COR-L47 (cell line): ENCODE measurements at regions not wholly inside any gene's neighbourhood (a gene's known extent, or its start where the extent isn't known, plus 50 kb on each side); places are given as distances from the start of the nearest gene placed in this dataset.

Experiments used
- DNase-seq: peaks from one replicate; lab custom pipeline; 2025; lab: John Stamatoyannopoulos, UW

DNA sequence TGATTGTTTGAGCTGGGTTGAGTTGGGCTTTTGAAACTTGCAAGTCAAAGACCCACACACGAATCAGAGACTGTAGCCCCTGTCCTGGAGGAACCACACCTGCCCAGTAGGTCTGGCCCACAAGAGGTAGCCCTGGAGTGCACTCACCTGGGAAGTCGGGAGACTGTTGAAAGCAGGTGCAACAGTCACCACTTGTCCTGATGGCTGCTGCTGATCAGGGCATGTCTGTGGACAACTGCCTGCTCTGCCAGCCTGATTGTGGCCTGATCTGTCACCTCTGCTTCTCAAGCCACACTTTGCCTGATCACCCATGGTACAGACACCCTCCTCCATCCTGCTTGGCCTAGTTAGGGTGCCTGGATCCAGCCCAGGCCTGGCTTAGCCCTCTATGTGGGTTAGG, 105.0 kb upstream of the HAAO start:
- DNase-seq: no peak

DNA sequence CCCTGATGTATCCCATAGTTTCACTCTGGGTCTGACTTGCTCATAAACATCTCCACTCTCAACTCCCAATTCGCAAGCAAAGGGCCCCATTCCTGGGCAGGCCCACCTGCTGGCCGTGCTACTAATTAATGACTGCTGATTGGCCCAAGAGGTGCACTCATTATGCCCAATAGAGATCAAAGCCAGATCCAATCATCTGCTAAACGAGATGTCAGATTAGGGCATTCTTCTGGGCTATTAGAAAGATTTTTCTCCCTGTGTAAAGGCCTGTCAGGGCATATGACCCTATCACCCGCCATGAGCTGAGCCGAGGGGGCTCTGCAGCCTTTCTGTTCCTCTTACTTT, 103.4 kb upstream of the HAAO start:
- no peak for DNase-seq

DNA sequence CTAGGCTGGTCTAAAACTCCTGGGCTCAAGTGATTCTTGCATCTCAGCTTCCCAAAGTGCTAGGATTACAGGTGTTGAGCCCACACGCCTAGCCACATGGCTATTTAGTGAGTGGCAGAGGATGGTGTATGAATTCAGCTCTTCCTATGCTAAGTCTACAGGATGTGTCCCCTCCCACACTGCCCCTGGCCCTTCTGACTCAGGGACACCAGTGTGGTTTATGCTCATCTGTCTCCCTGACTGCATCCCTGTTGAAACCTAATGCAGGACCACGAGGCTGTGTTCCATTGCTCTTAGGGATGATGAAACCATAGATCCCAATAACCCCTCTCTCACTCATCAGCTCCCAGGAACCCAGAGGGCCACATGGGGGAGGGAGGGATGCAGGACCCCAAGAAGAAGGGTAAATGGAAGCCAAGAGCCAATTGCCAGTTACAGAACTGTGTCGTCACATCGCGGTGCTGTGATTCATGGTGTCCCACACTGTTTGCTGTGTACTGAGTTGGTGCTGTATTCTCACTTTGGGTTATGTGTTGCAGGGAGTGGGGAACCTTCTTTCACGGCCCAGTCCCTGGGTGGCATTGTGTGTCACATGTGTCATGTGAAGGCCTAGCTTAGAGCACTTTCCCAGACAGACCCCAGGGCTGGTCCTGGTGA, 102.9 kb upstream of the HAAO start:
- no peak for DNase-seq

DNA sequence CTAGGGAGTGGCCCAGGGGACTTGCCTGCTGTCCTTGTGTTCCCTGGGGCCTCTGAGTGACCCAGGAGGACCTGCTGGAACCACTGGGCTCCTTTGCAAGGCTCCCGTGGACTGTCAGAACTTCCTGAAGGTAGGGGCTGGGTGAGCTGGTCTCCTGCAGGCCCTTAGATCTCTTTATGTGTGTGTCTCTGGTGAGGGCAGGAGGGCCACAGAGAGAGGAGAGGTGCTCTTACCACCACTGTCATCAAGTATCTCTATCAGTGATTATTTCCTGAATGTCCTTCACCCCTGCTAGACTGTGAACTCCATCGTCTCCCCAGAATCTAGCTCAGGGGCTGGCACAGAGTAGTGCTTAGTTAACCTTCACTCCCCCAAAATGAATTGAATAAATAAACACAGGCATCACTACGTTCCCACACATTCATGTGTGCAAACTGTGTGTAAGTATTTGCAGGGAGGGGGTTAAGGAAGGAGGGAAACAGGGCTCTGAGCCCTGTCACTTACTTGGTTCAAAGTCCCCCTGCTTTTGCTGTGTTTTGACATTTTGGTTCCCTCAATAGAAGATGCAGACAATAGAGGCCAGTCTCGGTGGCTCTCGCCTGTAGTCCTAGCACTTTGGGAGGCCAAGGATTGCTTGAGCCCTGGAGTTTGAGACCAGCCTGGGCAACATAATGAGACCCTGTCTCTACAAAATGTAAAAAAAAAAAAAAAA, 100.8 kb upstream of the HAAO start:
- DNase-seq: no peak

DNA sequence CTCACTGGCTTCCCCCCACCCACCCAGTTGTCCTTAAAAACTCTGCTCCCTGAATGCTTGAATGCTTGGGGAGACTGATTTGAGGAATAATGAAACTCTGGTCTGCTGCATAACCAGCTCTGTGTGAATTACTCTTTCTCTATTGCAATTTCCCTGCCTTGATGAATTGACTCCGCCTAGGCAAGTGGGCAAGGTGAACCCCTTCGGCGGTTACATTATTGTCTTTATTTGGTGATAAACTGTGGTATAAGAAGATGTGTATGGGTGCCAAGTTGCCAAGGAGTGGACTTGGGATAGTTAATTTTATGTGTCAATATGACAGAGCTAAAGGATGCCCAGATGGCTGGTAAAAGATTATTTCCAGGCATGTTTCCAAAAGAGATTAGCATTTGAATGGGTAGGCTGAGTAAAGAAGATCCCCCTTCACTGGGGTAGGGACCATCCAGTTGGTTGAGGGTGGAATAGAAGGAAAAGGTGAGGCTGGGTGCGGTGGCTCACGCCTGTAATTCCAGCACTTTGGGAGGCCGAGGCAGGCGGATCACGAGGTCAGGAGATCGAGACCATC, 98.5 kb upstream of the HAAO start:
- DNase-seq: peak; percentile 56

DNA sequence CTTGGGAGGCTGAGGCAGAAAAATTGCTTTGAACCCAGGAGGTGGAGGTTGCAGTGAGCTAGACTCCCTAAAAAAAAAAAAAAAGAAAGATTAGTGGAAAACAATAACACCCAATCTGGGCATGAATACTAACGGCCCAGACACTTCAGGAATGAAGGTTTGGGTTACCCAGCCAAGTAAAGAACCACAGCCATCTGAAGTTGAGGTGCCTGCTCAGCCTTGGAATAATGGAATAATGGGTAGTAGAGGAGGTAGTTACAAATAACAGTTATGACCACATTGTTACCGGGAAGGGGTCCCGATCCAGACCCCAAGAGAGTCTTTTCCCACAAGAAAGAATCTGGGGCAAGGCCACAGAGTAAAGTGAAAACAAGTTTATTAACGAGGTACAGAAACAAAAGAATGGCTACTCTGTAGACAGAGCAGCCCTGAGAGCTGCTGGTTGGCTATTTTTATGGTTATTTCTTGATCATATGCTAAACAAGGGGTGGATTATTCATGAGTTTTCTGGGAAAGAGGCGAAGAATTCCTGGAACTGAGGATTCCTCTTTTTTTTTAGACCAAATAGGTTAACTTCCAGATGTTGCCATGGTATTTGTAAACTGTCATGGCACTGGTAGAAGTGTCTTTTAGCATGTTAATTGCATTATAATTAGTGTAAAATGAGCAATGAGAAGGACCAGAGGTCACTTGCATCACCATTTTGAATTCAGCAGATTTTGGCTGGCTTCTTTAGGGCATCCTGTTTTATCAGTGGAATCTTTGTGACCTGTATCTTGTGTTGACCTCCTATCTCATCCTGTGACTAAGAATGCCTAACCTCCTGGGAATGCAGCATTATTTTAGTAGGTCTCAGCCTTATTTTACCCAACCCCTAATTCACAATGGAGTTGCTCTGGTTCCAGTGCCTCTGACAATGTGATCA, 96.2 kb upstream of the HAAO start:
- no peak for DNase-seq

DNA sequence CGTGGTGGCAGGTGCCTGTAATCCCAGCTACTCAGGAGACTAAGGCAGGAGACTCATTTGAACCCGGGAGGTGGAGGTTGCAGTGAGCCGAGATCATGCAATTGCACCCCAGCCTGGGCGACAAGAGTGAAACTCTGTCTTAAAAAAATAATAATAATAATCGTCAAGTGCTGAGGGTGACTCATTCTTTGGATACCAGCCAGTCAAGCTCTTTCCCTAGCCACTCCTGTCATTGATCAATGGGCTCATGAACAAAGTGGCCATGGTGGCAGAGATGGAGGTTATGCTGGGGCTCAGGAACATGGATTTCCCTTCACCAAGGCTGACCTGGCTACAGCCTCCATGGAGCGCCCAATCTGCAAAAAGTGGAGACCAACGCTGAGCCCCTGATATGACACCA, 94.5 kb upstream of the HAAO start:
- DNase-seq: no peak

DNA sequence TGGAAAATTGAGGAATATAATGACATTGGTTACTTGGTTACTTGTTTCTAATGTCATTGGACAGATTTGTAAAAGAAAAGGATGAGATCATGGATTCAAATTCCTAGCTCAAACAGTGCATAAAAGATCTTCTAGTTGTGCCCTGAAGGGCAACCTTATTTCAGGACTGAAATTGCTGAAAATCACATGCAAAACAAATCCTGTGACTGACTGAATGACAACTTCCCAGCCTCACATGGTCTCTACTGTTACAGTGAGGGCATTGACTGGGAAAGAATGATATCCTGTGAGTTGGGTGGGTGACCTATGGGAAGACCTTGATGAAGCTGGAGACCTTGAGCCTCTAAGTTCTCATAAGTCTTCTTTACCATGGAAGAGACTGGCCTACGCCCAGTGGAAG, 90.4 kb upstream of the HAAO start:
- DNase-seq: no peak

DNA sequence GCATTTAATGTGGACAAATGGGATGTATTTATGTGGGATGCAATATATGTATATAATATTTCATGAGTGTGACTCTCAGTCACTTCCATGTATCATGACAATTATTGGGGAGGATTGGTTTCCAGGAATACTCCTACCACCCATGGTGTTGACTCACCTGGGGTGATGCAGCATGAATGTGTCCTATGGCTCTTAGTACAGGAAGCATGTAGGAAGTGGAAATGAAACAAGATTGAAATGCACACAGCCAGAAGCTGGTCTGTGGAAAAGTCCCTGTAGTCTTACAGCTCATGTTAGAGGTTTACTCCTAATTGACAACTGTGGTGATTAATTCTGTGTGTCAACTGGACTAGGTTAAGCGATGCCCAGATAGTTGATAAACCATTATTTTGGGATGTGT, 89.3 kb upstream of the HAAO start:
- DNase-seq: no peak

DNA sequence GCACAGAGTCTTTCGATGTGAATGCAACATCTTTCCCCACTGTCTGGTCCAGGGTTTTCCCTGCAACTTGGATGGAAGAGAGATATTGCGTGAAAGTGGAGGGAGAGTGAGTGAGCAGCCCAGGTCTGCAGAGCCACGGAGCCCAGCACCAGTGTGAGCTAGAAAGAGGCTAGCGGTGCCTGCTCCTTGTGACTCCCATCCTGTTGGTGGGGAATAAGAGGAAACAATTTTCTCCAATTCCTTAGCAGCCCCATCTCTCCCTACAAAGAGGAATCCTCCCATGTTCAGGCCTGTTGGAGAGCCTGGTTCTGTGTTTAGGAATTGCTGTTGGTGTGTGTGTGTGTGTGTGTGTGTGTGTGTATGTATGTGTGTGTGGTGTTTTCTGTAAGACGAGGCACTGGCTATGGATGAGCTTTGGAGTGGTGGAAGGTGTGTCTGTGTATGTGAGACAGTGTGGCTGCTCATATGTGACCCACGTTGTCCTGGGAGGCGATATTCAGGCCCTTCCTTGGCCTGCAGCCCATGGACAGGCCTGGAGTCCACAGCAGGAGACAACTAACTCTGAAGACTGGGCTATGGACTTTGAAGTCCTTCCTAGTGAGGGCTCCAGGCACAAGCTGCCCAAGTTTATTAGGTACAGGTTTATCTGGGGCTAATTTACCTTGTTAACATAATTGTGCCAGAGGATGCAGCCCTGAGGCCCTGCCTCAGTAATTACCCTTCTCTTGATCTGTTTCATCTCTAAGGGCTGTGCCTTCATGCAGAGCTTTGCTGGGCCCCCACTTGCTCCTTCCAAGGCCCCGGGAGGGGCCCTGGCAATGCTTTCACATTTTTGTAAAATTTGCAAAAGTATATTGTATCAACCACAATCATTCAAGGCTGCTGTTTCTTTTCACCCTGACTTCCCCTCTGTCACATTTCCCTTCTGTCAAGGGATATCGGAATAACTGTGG, 88.6 kb upstream of the HAAO start:
- DNase-seq: no peak

DNA sequence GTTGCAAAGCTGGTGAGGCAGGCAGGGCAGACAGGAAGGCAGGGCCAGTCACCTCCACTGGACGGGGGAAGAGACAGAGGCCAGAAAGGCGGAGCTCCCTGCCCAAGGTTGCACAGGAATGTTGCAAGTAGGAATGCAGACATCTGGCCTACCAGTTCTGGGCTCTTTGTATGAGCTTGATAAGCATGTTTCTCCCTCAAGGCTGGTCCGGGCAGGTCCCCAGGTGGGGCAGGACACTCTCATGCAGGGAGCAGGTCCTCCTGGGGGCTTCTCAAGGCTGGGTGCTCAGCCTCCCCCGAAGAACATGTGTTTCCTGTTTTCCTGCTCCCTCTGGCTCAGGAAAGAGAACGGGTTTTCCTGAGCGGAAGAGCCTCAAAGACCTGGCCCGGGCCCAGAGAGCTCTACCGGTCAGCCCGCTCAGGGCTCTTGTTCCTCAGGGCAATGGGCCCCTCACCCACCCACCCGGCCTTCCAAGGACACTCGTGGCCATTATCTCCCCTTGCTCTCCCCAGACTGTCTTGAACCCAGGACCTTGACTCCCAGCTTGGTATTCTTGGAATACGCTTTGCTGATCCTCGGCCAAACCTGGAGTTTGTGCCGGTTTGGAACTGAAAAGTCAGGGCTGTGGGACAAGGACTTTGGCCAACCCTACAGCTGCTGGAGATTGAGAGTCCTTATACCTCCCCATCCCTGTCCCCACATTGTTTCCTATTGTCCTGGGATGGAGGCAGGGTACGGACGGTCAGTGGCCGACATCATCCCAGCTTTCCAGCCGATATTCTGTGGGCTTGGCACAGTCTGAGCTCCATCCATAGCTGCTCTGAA, 87.7 kb upstream of the HAAO start:
- DNase-seq: no peak

DNA sequence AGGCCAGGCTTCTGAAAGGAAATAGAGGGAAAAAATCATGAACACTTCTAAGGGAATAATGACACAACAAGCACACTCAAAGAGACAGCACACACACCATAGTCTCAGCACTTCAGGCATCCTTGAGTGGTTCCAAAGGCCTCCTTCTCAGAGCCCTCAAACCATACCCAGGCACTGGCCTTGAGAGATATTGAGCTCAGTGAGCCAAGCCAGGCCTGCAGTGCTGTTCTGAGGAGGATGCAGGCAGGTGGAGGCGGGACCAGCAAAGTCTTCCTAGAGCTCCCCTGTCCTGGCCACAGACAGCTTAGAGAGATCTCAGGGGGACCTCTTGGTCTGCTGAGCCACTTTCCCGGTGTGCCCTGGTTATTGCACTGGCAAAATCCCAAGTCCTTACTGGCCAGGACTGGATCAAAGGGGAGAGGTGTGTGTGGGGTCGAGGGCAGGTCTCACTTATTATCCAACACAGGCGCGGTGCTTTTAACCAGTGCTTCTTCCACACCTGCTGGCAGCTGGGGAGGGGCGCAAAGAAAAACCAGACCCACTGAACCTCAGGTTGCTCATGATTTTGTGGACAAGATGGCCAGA, 86.8 kb upstream of the HAAO start:
- no peak for DNase-seq

DNA sequence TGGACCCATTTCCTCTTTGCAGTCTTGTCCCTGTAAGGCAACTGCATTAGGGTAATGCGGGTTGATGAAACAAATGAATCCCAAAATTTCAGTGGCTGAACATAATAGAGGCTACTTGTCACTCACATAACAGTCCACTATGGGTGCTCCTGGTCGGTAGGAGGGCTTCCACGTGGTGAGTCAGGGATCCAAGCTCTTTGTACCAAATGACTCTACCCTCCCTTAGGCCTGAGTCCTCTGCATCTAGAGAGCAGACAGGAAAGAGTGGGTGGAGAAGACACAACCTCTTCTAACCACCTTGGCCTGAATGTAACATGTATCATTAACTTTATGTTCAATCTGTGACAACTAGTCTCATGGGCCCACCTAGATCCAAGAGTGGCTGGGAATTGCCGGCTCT, 86.2 kb upstream of the HAAO start:
- no peak for DNase-seq

DNA sequence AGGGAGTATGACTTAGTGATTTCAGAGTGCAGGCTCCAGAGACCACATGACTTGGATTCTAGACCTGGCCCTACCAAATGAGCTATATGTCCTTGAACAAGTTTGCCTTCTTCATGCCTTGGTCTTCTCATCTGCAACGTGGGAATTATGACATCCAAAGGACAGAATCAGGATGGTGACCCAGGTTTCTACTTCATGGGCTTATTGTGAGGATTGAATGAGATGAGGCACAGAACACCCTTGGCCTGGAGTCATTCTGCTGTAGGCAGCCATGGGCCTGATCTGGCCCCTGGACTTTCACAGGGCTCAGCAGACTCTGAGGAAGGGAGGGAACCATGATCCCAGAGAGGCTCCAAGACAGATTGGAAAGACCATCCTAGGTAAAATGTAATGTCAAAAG, 85.6 kb upstream of the HAAO start:
- DNase-seq: no peak

DNA sequence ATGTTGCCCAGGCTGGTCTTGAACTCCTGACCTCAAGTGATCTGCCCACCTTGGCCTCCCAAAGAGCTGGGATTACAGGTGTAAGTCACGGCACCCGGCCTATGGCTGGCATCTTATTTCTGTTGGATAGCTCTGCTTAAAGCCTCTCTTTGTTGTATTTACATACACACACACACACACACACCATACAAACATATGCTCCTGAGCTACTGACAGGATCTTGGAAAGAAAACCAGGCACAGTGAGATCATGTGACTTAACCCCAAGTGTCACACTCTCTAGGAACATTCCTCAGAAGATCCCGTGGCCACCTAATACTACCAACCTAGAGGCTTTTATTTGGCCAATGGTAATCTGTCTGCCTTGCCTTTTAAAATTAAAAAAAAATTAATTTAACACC, 85.1 kb upstream of the HAAO start:
- DNase-seq: no peak

DNA sequence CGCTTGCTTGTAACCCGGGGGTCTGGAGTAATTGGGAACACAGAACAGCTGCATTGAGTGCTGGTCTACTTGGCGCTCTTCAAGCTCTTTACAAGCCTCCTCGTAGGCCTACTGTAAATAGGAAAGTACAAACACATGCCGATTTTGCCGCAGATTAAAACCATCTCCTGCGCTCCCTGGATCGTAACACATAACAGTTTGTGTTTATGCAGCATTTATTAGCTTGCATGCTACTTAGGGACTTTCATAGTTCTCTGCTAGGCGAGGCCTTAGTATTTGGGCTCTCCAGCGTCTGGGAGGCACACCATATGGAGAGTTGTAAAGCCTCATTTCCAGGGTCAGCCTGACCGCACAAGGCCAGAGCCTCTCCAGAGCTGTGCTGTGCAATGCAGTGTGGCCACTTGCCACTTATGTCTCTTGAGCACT, 84.0 kb upstream of the HAAO start:
- DNase-seq: no peak

DNA sequence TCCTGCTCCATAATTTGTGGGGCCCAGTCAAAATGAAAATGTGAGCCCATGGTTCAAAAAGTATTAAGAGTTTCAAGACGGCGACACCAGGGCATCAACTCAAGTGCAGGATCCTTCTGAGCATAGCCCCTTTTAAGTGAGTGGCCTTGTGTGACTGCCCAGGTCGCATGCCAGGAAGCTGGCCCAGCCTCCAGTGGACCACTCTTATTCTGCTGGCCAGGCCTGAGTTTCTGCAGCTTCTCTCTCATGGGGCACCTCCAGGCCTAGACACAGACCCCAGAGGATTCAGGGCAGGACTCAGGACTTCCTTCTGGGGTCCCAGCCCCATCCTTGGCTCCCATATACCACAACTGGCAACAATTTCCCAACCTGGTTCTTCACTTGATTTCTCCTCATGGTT, 83.5 kb upstream of the HAAO start:
- no peak for DNase-seq

DNA sequence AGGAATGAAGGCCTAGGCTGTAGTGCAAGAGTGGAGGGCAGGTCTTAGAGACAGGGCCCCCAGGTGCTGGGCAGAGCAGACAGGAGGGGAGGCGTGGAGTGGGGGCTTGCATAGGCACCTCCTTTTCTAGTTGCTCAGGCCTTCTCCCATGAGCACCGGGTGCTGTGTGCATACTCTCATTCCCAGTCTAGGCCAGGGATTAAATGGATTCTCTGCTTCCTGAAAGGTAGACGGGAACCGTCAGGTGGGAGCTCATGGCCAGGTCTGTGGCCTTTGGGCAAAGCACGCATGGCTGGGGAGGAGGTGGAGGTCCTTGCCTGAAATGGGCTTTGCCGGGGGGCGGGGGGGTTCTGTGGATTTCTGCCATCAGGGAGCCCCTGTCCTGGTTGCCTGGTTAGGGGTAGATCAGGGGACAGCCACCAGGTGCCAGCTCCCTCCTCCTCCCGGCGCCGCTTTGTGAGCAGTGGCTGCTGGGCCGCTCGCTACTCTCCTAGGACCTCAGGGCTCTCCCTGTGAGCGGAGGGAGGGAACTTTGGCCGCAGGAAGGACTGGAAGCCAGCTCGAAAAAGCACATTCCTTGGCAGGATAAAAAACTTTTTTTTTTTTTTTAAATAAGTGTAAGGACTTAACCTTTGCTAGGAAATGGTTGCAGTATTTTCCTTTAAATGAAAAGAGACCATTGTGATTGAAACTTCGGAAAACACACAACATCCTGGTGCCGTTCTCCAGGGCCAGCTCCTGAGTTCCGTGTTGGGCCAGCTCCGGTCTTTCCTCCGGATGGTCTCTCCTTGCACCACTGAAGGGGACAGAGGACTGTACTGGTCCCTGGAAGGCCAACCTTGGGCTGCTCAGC, 82.8 kb upstream of the HAAO start:
- DNase-seq: no peak

DNA sequence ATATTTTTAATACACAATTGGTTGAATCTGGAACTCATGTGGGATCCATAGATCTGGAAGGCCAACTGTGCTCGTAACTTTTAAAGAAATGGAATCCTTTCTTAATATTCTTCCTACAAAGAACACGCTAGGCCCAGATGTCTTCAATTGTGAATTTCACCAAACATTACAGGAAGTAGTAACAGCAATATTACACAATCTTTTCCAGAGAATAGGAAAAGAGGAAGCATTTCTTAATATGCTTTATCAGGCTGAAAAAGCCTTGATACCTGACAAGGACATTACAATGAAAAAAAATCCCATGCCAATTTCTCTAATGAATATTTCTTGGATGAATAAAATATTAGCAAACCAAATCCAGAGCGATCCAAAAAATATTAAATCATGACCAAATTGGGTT, 80.3 kb upstream of the HAAO start:
- DNase-seq: no peak
